ENCODE measurements at regions not wholly inside any gene's neighbourhood (a gene's known extent, or its start where the extent isn't known, plus 50 kb on each side); places are given as distances from the start of the nearest gene placed in this dataset.

- 2% methylated on average over 6 of the region's 6 CpGs for WGBS (ENCODE audit: insufficient coverage, low coverage, missing lambda C conversion rate)
- FAIRE-seq (peak; percentile 72), DNase-seq (ENCODE audit: extremely low read depth in 1 of 4, low spot score in 3 of 4) (peak; percentile 29 to 45 (median 41)), ATAC-seq (peak; percentile 55)
- no peaks in the 10 kb centered on the region for H3K79me2 ChIP-seq (ENCODE audit: control insufficient read depth, insufficient read depth, low read length)
- peaks cover 0 to 4% of the 10 kb centered on the region in 2 experiments; a peak in 2 of 5 replicates for H3K27me3 ChIP-seq (ENCODE audit: control insufficient read depth in 2 of 2, insufficient read depth in 2 of 2, low read length in 2 of 2)
- CTCF ChIA-PET (ENCODE audit: low intra/inter-chr PET ratio), result no interaction called here
- H3K27ac ChIP-seq (ENCODE audit: extremely low read depth, low read depth, low read length), result peak overlapping the region; percentile 65; the same call in 2 of the 3 replicates
- no peaks in the 10 kb centered on the region for H3K9me3 ChIP-seq (replicated peaks; ENCODE audit: control insufficient read depth, insufficient read depth, low read depth, low read length)
- peak overlapping the region; percentile 61 for H3K4me2 ChIP-seq (ENCODE audit: insufficient read depth, low read length)
- no peaks in the 10 kb centered on the region for H3K9me1 ChIP-seq (ENCODE audit: control insufficient read depth, insufficient read depth, low read length)
- H4K20me1 ChIP-seq (replicated peaks; ENCODE audit: control insufficient read depth, insufficient read depth, low read length), result no peaks in the 10 kb centered on the region
- peaks cover 7 to 59% of the 10 kb centered on the region in 2 experiments; a peak in 3 of 5 replicates for H3K4me1 ChIP-seq (replicated peaks in 1 of 2; ENCODE audit: control insufficient read depth in 2 of 2, insufficient read depth in 2 of 2, low read length in 2 of 2)
- no peak overlapping the region for H3K9ac ChIP-seq (ENCODE audit: insufficient read depth in 1 of 2, low read depth in 2 of 2, low read length in 2 of 2)
- H3K4me3 ChIP-seq, result no peak overlapping the region
- no TSS peak for BruUV-seq (replicated peaks)
- in situ Hi-C loops (cut with MboI), result no loop called here
- intact Hi-C loops (cut with micrococcal nuclease), result no loop called here
- peak overlapping the region; percentile 60 for H2AFZ ChIP-seq (ENCODE audit: low read depth, low read length)
- POLR2A ChIA-PET, result interaction anchor here (0.7 to 1.7 kb wide), 6 partner anchors 8 to 143 kb away, joined by 3 to 8 read pairs (median 5); a partner anchor contains a TSS
- H3K36me3 ChIP-seq (ENCODE audit: control insufficient read depth, insufficient read depth, low read length), result no peaks in the 10 kb centered on the region
- TF ChIP-seq NFE2L1 (tag; IDR thresholded peaks at IDR 0.05; ENCODE audit: borderline replicate concordance, low read depth) (no peak), E2F8 (IDR thresholded peaks at IDR 0.05; ENCODE audit: low read depth, partially characterized antibody) (no peak), TFE3 (CRISPR knock-in tag; IDR thresholded peaks at IDR 0.05) (no peak), ZBTB40 (IDR thresholded peaks at IDR 0.05) (peak; percentile 41; the same call in 1 of the 2 replicates), ZBTB40 (CRISPR knock-in tag; IDR thresholded peaks at IDR 0.05) (no peak), TAF7 (tag; IDR thresholded peaks at IDR 0.05) (no peak)
Measured at GRCh38 chr11:8826139-8826786, 84.7 kb upstream of the AKIP1 start.

Measured in K562 (cell line).